ENCODE measurements at regions not wholly inside any gene's neighbourhood (a gene's known extent, or its start where the extent isn't known, plus 50 kb on each side); places are given as distances from the start of the nearest gene placed in this dataset.
"Not testable (repeated sequence)": the region's sequence is repeated elsewhere in the genome, so short reads cannot be mapped to it uniquely, and the experiment has no call there.

DNA sequence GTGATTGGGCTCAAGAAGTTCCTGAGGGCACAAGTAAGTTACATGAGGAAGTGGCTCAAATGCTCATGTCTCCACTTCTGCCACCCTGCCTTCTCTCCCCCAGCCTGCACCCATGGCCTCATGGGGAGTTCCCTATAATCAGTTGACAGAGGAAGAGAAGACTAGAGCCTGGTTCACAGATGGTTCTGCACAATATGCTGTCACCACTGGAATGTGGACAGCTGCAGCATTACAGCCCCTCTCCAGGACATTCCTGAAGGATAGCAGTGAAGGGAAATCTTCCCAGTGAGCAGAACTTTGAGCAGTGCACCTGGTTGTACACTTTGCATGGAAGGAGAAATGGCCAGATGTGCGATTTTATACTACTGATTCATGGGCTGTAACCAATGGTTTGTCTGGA lies 352.3 kb downstream of the C12orf75 start:
- TF ChIP-seq CTCF (IDR thresholded peaks at IDR 0.05; ENCODE audit: low read length); EZH2 (IDR thresholded peaks at IDR 0.05; ENCODE audit: borderline replicate concordance, low read length): not testable (repeated sequence)

All from OCI-LY1 (cell line).